ENCODE measurements at regions not wholly inside any gene's neighbourhood (a gene's known extent, or its start where the extent isn't known, plus 50 kb on each side); places are given as distances from the start of the nearest gene placed in this dataset.

GRCh38 chr11:122306831-122307391 lies 190.9 kb upstream of the BLID start:
- TF ChIP-seq EZH2 (optimal IDR thresholded peaks at IDR 0.05; ENCODE audit: low read depth, low read length) (no peak), CTCF (IDR thresholded peaks at IDR 0.05; ENCODE audit: low read length) (no peak), EZH2phosphoT487 (IDR thresholded peaks at IDR 0.05; ENCODE audit: low read length) (no peak)
